ENCODE measurements at regions not wholly inside any gene's neighbourhood (a gene's known extent, or its start where the extent isn't known, plus 50 kb on each side); places are given as distances from the start of the nearest gene placed in this dataset.
"Not testable (repeated sequence)": the region's sequence is repeated elsewhere in the genome, so short reads cannot be mapped to it uniquely, and the experiment has no call there.

DNA sequence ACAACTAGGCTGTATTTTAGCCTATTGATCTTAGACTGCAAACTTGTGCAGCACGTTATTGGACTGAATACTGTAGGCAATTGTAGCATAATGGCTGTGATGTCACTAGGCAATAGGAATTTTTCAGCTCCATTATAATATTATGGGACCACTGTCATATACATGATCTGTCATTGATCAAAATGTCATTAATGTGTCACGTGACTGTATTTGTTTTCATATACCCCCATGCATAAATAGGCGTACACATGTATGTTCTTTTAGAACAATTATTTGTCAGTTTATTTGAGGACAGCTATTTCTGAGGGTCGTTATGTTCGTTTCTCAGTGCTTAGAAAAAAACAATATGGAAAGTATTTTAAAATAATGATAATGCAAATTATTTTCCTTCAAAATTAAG lies 111.9 kb upstream of the CDH2 start:
- DNase-seq: no peak

- no peak for DNase-seq
Measured at GRCh38 chr18:28287146-28287545, 110.2 kb upstream of the CDH2 start.

DNA sequence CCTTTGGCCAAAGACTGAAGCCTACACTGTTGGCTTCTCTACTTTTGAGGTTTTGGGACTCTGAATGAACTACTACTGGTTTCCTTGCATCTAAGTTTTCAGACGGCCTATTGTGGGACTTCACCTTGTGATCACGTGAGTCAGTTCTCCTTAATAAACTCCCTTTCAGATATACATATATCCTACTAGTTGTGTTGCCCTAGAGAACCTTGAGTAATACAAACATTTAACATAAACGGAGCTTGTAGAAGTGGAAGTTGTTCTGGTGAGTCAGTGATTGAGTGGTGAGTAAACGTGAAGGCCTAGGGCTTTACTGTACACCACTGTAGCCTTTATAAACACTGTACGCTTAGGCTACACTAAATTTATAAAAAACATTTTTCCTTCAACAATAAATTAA lies 107.2 kb upstream of the CDH2 start:
- DNase-seq: no peak

DNA sequence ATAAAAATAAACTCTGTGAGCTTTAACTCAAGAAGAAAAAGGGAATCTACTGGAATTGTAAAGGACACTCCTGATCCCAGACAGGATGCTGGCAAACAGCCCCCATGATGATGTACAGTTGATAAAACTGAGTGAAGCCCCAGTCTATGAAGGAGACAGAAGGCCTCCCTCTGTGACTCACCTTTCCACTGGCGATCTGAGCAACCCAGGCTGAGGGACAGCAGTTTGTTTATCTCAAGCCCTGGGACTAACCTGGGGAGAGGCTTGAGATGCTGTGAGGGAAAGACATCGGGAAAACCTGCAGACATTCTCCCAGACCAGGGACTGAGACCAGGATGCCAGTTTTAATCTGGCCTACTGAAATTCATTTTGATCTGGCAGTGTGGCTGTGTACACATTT lies 104.5 kb upstream of the CDH2 start:
- no peak for DNase-seq

GRCh38 chr18:28269750-28270149 lies 92.8 kb upstream of the CDH2 start:
- DNase-seq: no peak

GRCh38 chr18:28267878-28268625 lies 91.1 kb upstream of the CDH2 start:
- DNase-seq: no peak

DNA sequence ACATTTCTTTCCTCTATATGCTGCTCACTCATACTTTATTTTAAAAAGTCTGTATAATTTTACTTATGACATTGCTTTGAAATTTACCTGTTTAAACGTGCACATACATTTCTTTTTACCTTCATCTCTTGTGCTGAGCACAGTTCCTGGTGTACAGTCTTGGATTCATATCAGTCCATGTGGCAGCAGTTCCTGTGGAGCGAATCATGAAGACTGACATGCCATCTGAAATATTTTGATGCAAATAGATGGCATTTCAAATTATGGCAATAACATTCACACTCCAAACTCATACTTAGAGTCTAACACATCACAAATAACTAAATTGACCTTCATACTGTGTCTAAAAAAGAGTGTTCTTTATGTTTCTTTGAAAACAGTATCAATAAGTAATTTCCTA lies 90.3 kb upstream of the CDH2 start:
- no peak for DNase-seq

DNA sequence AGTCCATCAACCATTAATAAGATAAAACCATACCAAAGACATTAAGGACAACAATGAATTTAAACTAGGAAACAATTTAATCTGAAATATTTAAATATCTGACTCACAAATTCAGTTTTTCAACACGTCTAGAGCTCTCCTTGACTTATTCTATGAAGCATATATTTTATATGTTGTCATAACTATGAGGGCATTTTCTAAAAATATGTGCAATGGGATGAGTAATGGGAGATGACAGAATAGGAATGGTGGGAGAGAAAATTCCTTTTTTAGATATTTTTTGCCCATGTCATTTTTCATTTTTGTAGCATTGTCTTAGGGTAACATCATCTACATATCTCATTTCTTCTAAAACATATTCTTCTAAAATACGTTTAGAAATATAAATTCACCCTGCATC lies 79.2 kb upstream of the CDH2 start:
- DNase-seq: no peak

- DNase-seq: no peak
Measured at GRCh38 chr18:28248653-28249052, 71.7 kb upstream of the CDH2 start.

DNA sequence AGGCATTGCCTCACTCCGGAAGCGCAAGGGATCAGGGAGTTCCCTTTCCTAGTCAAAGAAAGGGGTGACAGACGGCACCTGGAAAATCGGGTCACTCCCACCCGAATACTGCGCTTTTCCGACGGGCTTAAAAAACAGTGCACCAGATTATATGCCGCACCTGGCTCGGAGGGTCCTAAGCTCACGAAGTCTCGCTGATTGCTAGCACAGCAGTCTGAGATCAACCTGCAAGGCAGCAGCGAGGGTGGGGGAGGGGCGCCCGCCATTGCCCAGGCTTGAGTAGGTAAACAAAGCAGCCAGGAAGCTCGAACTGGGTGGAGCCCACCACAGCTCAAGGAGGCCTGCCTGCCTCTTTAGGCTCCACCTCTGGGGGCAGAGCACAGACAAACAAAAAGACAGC lies 63.7 kb upstream of the CDH2 start:
- DNase-seq: not testable (repeated sequence)

GRCh38 chr18:28236487-28236886 lies 59.6 kb upstream of the CDH2 start:
- no peak for DNase-seq
